Liver (tissue), 8 donors: ENCODE measurements at regions not wholly inside any gene's neighbourhood (a gene's known extent, or its start where the extent isn't known, plus 50 kb on each side); places are given as distances from the start of the nearest gene placed in this dataset.

Experiments used
- DNase-seq: peaks from one replicate; pipeline ENCODE4 v3.0.0-alpha.2; 2017; ENCODE audit warnings: low spot score
- H3K27ac ChIP-seq, 2 donors: one replicate each; pipeline ENCODE4 v1.7.0; 2013; ENCODE audit warnings: inconsistent platforms in 2 of 2, low read length in 2 of 2, control low read depth in 1 of 2, low read depth in 1 of 2, mild to moderate bottlenecking in 1 of 2
- H3K27me3 ChIP-seq, 4 donors: one replicate each; pipeline versions ENCODE4 v1.6.1 to v1.7.0; 2013; ENCODE audit warnings: low read length in 3 of 4, inconsistent platforms in 1 of 4, mild to moderate bottlenecking in 1 of 4, moderate library complexity in 1 of 4; ENCODE audit not compliant: control insufficient read depth in 4 of 4, insufficient read depth in 4 of 4
- H3K36me3 ChIP-seq, 4 donors: one replicate each; pipeline versions ENCODE4 v1.6.1 to v1.7.0; 2013; ENCODE audit warnings: low read length in 3 of 4, mild to moderate bottlenecking in 3 of 4, low read depth in 1 of 4, moderate library complexity in 1 of 4; ENCODE audit not compliant: control insufficient read depth in 4 of 4, insufficient read depth in 3 of 4
- H3K4me1 ChIP-seq, 4 donors: one replicate each; pipeline versions ENCODE4 v1.6.1 to v1.7.0; 2013; ENCODE audit warnings: low read length in 3 of 4, mild to moderate bottlenecking in 3 of 4, moderate library complexity in 1 of 4; ENCODE audit not compliant: control insufficient read depth in 4 of 4, insufficient read depth in 4 of 4
- H3K4me3 ChIP-seq, 3 donors: one replicate each; pipeline versions ENCODE4 v1.6.1 to v1.7.0; 2013; ENCODE audit warnings: low read length in 3 of 3, control low read depth in 1 of 3, low read depth in 1 of 3, mild to moderate bottlenecking in 1 of 3
- H3K9ac ChIP-seq, 2 donors: one replicate each; pipeline ENCODE4 v1.7.0; 2013; ENCODE audit warnings: low read length in 2 of 2, mild to moderate bottlenecking in 2 of 2, moderate library complexity in 2 of 2, control low read depth in 1 of 2, low read depth in 1 of 2
- H3K9me3 ChIP-seq, 4 donors: one replicate each; pipeline versions ENCODE4 v1.6.1 to v1.7.0; 2013; ENCODE audit warnings: low read length in 3 of 4; ENCODE audit not compliant: control insufficient read depth in 4 of 4
- CTCF ChIP-seq: fragments of 150-350 bp; IDR thresholded peaks from 2 replicates; pipeline ENCODE4 v1.5.1; 2017; ENCODE audit warnings: improper control_type of control experiment, low read depth, low read length; ENCODE audit not compliant: missing input control
- FOXA1 ChIP-seq: IDR thresholded peaks from 2 replicates; pipeline ENCODE4 v1.6.1; 2016; ENCODE audit warnings: antibody characterized with exemption
- GABPA ChIP-seq, 2 donors: IDR thresholded peaks in 1 of 2; conservative IDR thresholded peaks in 1 of 2; 2 replicates each; pipeline ENCODE4 v1.6.1; 2016; ENCODE audit warnings: antibody characterized with exemption in 2 of 2, mild to moderate bottlenecking in 1 of 2, moderate library complexity in 1 of 2
- HNF4A ChIP-seq, 2 donors: conservative IDR thresholded peaks; 2 replicates each; pipeline ENCODE4 v1.6.1; 2016; ENCODE audit warnings: antibody characterized with exemption in 2 of 2, mild to moderate bottlenecking in 2 of 2
- HNF4G ChIP-seq: IDR thresholded peaks from 2 replicates; pipeline ENCODE4 v1.6.1; 2016; ENCODE audit warnings: antibody characterized with exemption
- JUND ChIP-seq, 2 donors: IDR thresholded peaks; 2 replicates each; pipeline ENCODE4 v1.6.1; 2016; ENCODE audit warnings: antibody characterized with exemption in 2 of 2
- MAX ChIP-seq: IDR thresholded peaks from 2 replicates; pipeline ENCODE4 v1.6.1; 2016; ENCODE audit warnings: antibody characterized with exemption
- RAD21 ChIP-seq, 2 donors: IDR thresholded peaks; 2 replicates each; pipeline ENCODE4 v1.6.1; 2016; ENCODE audit warnings: antibody characterized with exemption in 2 of 2, mild to moderate bottlenecking in 2 of 2
- REST ChIP-seq: IDR thresholded peaks from 2 replicates; pipeline ENCODE4 v1.6.1; 2016; ENCODE audit warnings: antibody characterized with exemption, mild to moderate bottlenecking
- RXRA ChIP-seq, 2 donors: IDR thresholded peaks; 2 replicates each; pipeline ENCODE4 v1.6.1; 2017 to 2018; ENCODE audit warnings: antibody characterized with exemption in 2 of 2, mild to moderate bottlenecking in 1 of 2
- SP1 ChIP-seq: IDR thresholded peaks from 2 replicates; pipeline ENCODE4 v1.6.1; 2018; ENCODE audit warnings: antibody characterized with exemption, mild to moderate bottlenecking
- TAF1 ChIP-seq: conservative IDR thresholded peaks from 2 replicates; pipeline ENCODE4 v1.6.1; 2016; ENCODE audit warnings: antibody characterized with exemption, mild to moderate bottlenecking
- YY1 ChIP-seq: IDR thresholded peaks from 2 replicates; pipeline ENCODE4 v1.6.1; 2016; ENCODE audit warnings: antibody characterized with exemption, mild to moderate bottlenecking
- WGBS: extraction: QIAGEN DNeasy Blood & Tissue Kit; methylation state at CpG from one replicate; pipeline ENCODE4 v1.1.7; 2013; 5-methylcytosine and 5-hydroxymethylcytosine counted together
- donor health status: healthy.
- donor health status: healthy.
- donor health status: healthy.
- donor health status: healthy.
- donor health status: healthy.

- no peak overlapping the region for H3K9ac ChIP-seq
- DNase-seq, result no peak
- no peak overlapping the region for H3K4me3 ChIP-seq
- TF ChIP-seq SP1 (no peak), CTCF (no peak), RAD21 (IDR thresholded peaks at IDR 0.05) (no peak), RXRA (IDR thresholded peaks at IDR 0.05) (no peak), GABPA (IDR thresholded peaks at IDR 0.05 in 1 of 2, conservative IDR thresholded peaks at IDR 0.05 in 1 of 2) (no peak), FOXA1 (no peak), TAF1 (no peak), JUND (IDR thresholded peaks at IDR 0.05) (no peak), YY1 (no peak), MAX (no peak)
- H3K9me3 ChIP-seq, result no peaks in the 10 kb centered on the region
- no peaks in the 10 kb centered on the region for H3K36me3 ChIP-seq
- no peaks in the 10 kb centered on the region for H3K4me1 ChIP-seq
- H3K27me3 ChIP-seq, result no peaks in the 10 kb centered on the region
- 57% methylated on average over 4 of the region's 4 CpGs for WGBS
- no peak overlapping the region for H3K27ac ChIP-seq
Observed at GRCh38 chr10:55813451-55814170, 547.4 kb downstream of the ZWINT start.

GRCh38 chr10:55803055-55803454, 558.0 kb downstream of the ZWINT start:
- DNase-seq, result no peak
- H3K27me3 ChIP-seq, result no peaks in the 10 kb centered on the region
- H3K9ac ChIP-seq, result no peak overlapping the region
- peaks cover 0 to 7% (median 2%) of the 10 kb centered on the region in 4 donors for H3K4me1 ChIP-seq
- H3K9me3 ChIP-seq, result no peaks in the 10 kb centered on the region
- no peaks in the 10 kb centered on the region for H3K36me3 ChIP-seq
- no peak overlapping the region for H3K27ac ChIP-seq
- TF ChIP-seq JUND (IDR thresholded peaks at IDR 0.05) (no peak), REST (no peak), RAD21 (IDR thresholded peaks at IDR 0.05) (no peak), SP1 (no peak), HNF4A (conservative IDR thresholded peaks at IDR 0.05) (no peak), HNF4G (no peak), TAF1 (no peak), GABPA (IDR thresholded peaks at IDR 0.05 in 1 of 2, conservative IDR thresholded peaks at IDR 0.05 in 1 of 2) (no peak)
- H3K4me3 ChIP-seq, result no peak overlapping the region
